ENCODE measurements at regions not wholly inside any gene's neighbourhood (a gene's known extent, or its start where the extent isn't known, plus 50 kb on each side); places are given as distances from the start of the nearest gene placed in this dataset.

GRCh38 chr17:49904893-49905292 lies 57.0 kb upstream of the TAC4 start:
- Histone ChIP-seq H4K91ac (ENCODE audit: insufficient read depth, low read depth, low read length) (no peak overlapping the region), H3K9me1 (ENCODE audit: insufficient read depth, low read length) (no peaks in the 10 kb centered on the region), H3K9ac (ENCODE audit: low read depth, low read length) (no peak overlapping the region), H4K8ac (ENCODE audit: low read depth in 2 of 2, low read length in 2 of 2) (no peak overlapping the region), H4K20me1 (ENCODE audit: insufficient read depth, low read length) (peaks cover 2% of the 10 kb centered on the region; the same call in 1 of the 2 replicates), H3K18ac (ENCODE audit: low read depth, low read length) (no peak overlapping the region), H2BK20ac (ENCODE audit: low read depth, low read length) (no peak overlapping the region), H4K5ac (ENCODE audit: low read depth, low read length) (no peak overlapping the region), H3K36me3 (ENCODE audit: control insufficient read depth, insufficient read depth, low read length) (no peaks in the 10 kb centered on the region), H3K4ac (ENCODE audit: low read depth, low read length) (no peak overlapping the region), H3K27me3 (ENCODE audit: control insufficient read depth, insufficient read depth, low read length) (peaks cover 94% of the 10 kb centered on the region), H3K4me1 (ENCODE audit: control insufficient read depth, insufficient read depth, low read length) (no peaks in the 10 kb centered on the region), H3K4me3 (ENCODE audit: insufficient read depth, low read depth, low read length) (no peak overlapping the region), H2AFZ (replicated peaks; ENCODE audit: low read length, poor library complexity) (no peak overlapping the region), H3K14ac (replicated peaks; ENCODE audit: low read depth, low read length) (no peak overlapping the region), H2BK15ac (ENCODE audit: low read depth, low read length) (no peak overlapping the region), H3K23ac (ENCODE audit: low read depth, low read length) (no peak overlapping the region), H2AK9ac (replicated peaks; ENCODE audit: low read depth, low read length, poor library complexity) (no peak overlapping the region), H2BK5ac (ENCODE audit: low read depth, low read length, poor library complexity, severe bottlenecking) (no peak overlapping the region), H3K9me3 (ENCODE audit: control insufficient read depth, insufficient read depth, low read length) (no peaks in the 10 kb centered on the region), H2BK120ac (ENCODE audit: low read depth, low read length) (no peak overlapping the region), H3K4me2 (ENCODE audit: low read depth, low read length) (no peak overlapping the region), H3K27ac (ENCODE audit: insufficient read depth, low read length) (no peak overlapping the region), H3K79me1 (ENCODE audit: low read depth in 1 of 2, low read length in 2 of 2) (no peaks in the 10 kb centered on the region), H3K56ac (ENCODE audit: extremely low read depth, insufficient read depth, low read length) (no peak overlapping the region), H2AK5ac (ENCODE audit: low read depth, low read length) (no peak overlapping the region)
- intact Hi-C loops (cut with micrococcal nuclease) (no loop called here), dilution Hi-C loops (cut with HindIII; ENCODE audit: low sequenced_read_pairs, unreplicated experiment) (no loop called here), in situ Hi-C loops (cut with MboI; ENCODE audit: low sequenced_read_pairs) (no loop called here)
- TF ChIP-seq MAFK (IDR thresholded peaks at IDR 0.05; ENCODE audit: low read depth, low read length): no peak
- TF ChIP-seq RCOR1 (IDR thresholded peaks at IDR 0.05; ENCODE audit: insufficient replicate concordance, low read length): no peak
- TF ChIP-seq MXI1 (IDR thresholded peaks at IDR 0.05; ENCODE audit: borderline replicate concordance, low read depth, low read length): no peak
- no peak for TF ChIP-seq POLR2A (IDR thresholded peaks at IDR 0.05; ENCODE audit: low read depth, low read length)
- no peak for TF ChIP-seq CHD1 (IDR thresholded peaks at IDR 0.05; ENCODE audit: low read depth, low read length)
- no peak for TF ChIP-seq FOS (IDR thresholded peaks at IDR 0.05; ENCODE audit: low read depth, low read length)
- TF ChIP-seq, protein P1, sequence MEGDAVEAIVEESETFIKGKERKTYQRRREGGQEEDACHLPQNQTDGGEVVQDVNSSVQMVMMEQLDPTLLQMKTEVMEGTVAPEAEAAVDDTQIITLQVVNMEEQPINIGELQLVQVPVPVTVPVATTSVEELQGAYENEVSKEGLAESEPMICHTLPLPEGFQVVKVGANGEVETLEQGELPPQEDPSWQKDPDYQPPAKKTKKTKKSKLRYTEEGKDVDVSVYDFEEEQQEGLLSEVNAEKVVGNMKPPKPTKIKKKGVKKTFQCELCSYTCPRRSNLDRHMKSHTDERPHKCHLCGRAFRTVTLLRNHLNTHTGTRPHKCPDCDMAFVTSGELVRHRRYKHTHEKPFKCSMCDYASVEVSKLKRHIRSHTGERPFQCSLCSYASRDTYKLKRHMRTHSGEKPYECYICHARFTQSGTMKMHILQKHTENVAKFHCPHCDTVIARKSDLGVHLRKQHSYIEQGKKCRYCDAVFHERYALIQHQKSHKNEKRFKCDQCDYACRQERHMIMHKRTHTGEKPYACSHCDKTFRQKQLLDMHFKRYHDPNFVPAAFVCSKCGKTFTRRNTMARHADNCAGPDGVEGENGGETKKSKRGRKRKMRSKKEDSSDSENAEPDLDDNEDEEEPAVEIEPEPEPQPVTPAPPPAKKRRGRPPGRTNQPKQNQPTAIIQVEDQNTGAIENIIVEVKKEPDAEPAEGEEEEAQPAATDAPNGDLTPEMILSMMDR (conservative IDR thresholded peaks at IDR 0.05; ENCODE audit: low read depth, low read length): no peak
- TF ChIP-seq, protein P2, sequence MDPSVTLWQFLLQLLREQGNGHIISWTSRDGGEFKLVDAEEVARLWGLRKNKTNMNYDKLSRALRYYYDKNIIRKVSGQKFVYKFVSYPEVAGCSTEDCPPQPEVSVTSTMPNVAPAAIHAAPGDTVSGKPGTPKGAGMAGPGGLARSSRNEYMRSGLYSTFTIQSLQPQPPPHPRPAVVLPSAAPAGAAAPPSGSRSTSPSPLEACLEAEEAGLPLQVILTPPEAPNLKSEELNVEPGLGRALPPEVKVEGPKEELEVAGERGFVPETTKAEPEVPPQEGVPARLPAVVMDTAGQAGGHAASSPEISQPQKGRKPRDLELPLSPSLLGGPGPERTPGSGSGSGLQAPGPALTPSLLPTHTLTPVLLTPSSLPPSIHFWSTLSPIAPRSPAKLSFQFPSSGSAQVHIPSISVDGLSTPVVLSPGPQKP (IDR thresholded peaks at IDR 0.05; ENCODE audit: borderline replicate concordance, low read depth, low read length): no peak
- no peak for TF ChIP-seq BHLHE40 (IDR thresholded peaks at IDR 0.05; ENCODE audit: low read depth, low read length)
- no peak for TF ChIP-seq CEBPB (IDR thresholded peaks at IDR 0.05; ENCODE audit: low read depth, low read length)
- TF ChIP-seq SMC3 (IDR thresholded peaks at IDR 0.05; ENCODE audit: low read depth, low read length): no peak
- TF ChIP-seq, protein P3, sequence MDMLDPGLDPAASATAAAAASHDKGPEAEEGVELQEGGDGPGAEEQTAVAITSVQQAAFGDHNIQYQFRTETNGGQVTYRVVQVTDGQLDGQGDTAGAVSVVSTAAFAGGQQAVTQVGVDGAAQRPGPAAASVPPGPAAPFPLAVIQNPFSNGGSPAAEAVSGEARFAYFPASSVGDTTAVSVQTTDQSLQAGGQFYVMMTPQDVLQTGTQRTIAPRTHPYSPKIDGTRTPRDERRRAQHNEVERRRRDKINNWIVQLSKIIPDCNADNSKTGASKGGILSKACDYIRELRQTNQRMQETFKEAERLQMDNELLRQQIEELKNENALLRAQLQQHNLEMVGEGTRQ (IDR thresholded peaks at IDR 0.05; ENCODE audit: low read depth, low read length): no peak
- TF ChIP-seq NFE2L2 (IDR thresholded peaks at IDR 0.05; ENCODE audit: low read depth, low read length): no peak
- TF ChIP-seq RAD21 (IDR thresholded peaks at IDR 0.05; ENCODE audit: low read length): no peak
- no peak for TF ChIP-seq MAZ (IDR thresholded peaks at IDR 0.05; ENCODE audit: borderline replicate concordance, low read depth, low read length)
- TF ChIP-seq RFX5 (IDR thresholded peaks at IDR 0.05; ENCODE audit: low read depth, low read length): no peak
- BruUV-seq (replicated peaks): no TSS peak
- DNase-seq: no peak
- CTCF ChIA-PET: interaction anchor here (1.3 kb wide), 1 partner anchor 25 kb away, joined by 4 read pairs; no protein-coding TSS in a partner anchor
- WGBS, 2 experiments (ENCODE audit: extremely low coverage in 2 of 2, insufficient read length in 1 of 2): 70% methylated on average over 7 of the region's 9 CpGs; no CpG with 5 or more reads in 1 of the 2 experiments
- ATAC-seq (ENCODE audit: low read depth): no peak
- POLR2A ChIA-PET (ENCODE audit: unreplicated experiment): no interaction called here

All from IMR-90 (cell line).